H9 (cell line): ENCODE measurements at regions not wholly inside any gene's neighbourhood (a gene's known extent, or its start where the extent isn't known, plus 50 kb on each side); places are given as distances from the start of the nearest gene placed in this dataset.

ENCODE experiments used
- DNase-seq: peaks from one replicate; pipeline ENCODE4 v3.0.0-alpha.2; 2017
- H2AFZ ChIP-seq: one replicate; pipeline ENCODE4 v1.6.1; 2013; ENCODE audit warnings: mild to moderate bottlenecking, low read length, control low read depth, moderate library complexity
- H2AK5ac ChIP-seq: 2 replicates; pipeline ENCODE4 v1.6.1; 2013; ENCODE audit warnings: low read length, control low read depth, mixed read lengths; ENCODE audit not compliant: insufficient read length
- H2BK120ac ChIP-seq: one replicate; pipeline ENCODE4 v1.6.1; 2013; ENCODE audit warnings: low read depth, mild to moderate bottlenecking, low read length, control low read depth, inconsistent platforms; ENCODE audit not compliant: poor library complexity, severe bottlenecking
- H2BK12ac ChIP-seq: 2 replicates; pipeline ENCODE4 v1.6.1; 2013; ENCODE audit warnings: low read length, control low read depth, mixed read lengths, low read depth; ENCODE audit not compliant: insufficient read length
- H2BK15ac ChIP-seq: 2 replicates; pipeline ENCODE4 v1.6.1; 2013; ENCODE audit warnings: low read depth, low read length, control low read depth
- H2BK20ac ChIP-seq: one replicate; pipeline ENCODE4 v1.6.1; 2013; ENCODE audit warnings: low read depth, mild to moderate bottlenecking, low read length, control low read depth, inconsistent platforms; ENCODE audit not compliant: poor library complexity, severe bottlenecking
- H2BK5ac ChIP-seq: 2 replicates; pipeline ENCODE4 v1.6.1; 2013; ENCODE audit warnings: low read length, control low read depth, mixed read lengths; ENCODE audit not compliant: insufficient read length
- H3K14ac ChIP-seq: 2 replicates; pipeline ENCODE4 v1.6.1; 2013; ENCODE audit warnings: low read length, control low read depth; ENCODE audit not compliant: insufficient read depth
- H3K18ac ChIP-seq: 2 replicates; pipeline ENCODE4 v1.6.1; 2013; ENCODE audit warnings: low read depth, mild to moderate bottlenecking, mixed read lengths, low read length, control low read depth; ENCODE audit not compliant: insufficient read length
- H3K23ac ChIP-seq: 2 replicates; pipeline ENCODE4 v1.6.1; 2013; ENCODE audit warnings: low read length, control low read depth, mixed read lengths, low read depth; ENCODE audit not compliant: insufficient read length
- H3K23me2 ChIP-seq: 2 replicates; pipeline ENCODE4 v1.6.1; 2013; ENCODE audit warnings: low read depth, mild to moderate bottlenecking, mixed read lengths, low read length, control low read depth; ENCODE audit not compliant: insufficient read length, poor library complexity, severe bottlenecking
- H3K27ac ChIP-seq: 2 replicates; pipeline ENCODE4 v1.5.1; 2013; ENCODE audit warnings: low read length, control low read depth, mixed read lengths, low read depth; ENCODE audit not compliant: insufficient read length
- H3K27me3 ChIP-seq: 2 replicates; pipeline ENCODE4 v1.6.1; 2013; ENCODE audit warnings: low read length, control low read depth, inconsistent platforms; ENCODE audit not compliant: insufficient read depth
- H3K4ac ChIP-seq: 2 replicates; pipeline ENCODE4 v1.6.1; 2013; ENCODE audit warnings: low read depth, mild to moderate bottlenecking, control low read depth, inconsistent platforms, low read length, moderate library complexity
- H3K4me1 ChIP-seq: 2 replicates; pipeline ENCODE4 v1.6.1; 2013; ENCODE audit warnings: low read length, control low read depth, inconsistent platforms; ENCODE audit not compliant: insufficient read depth
- H3K4me2 ChIP-seq: 2 replicates; pipeline ENCODE4 v1.6.1; 2013; ENCODE audit warnings: low read length, control low read depth, mixed read lengths; ENCODE audit not compliant: insufficient read length, insufficient read depth
- H3K56ac ChIP-seq: 2 replicates; pipeline ENCODE4 v1.6.1; 2013; ENCODE audit warnings: low read depth, mild to moderate bottlenecking, mixed read lengths, low read length, control low read depth; ENCODE audit not compliant: insufficient read length
- H3K79me1 ChIP-seq: 2 replicates; pipeline ENCODE4 v1.6.1; 2013; ENCODE audit warnings: low read depth, mild to moderate bottlenecking, moderate library complexity, low read length, control low read depth, inconsistent platforms; ENCODE audit not compliant: insufficient read depth, poor library complexity, severe bottlenecking
- H3K79me2 ChIP-seq: 2 replicates; pipeline ENCODE4 v1.6.1; 2013; ENCODE audit warnings: low read length, control low read depth, inconsistent platforms; ENCODE audit not compliant: insufficient read depth
- H3K9ac ChIP-seq: 2 replicates; pipeline ENCODE4 v1.6.1; 2013; ENCODE audit warnings: low read length, control low read depth, mixed read lengths; ENCODE audit not compliant: insufficient read length; ENCODE audit errors: extremely low read depth
- H3K9me3 ChIP-seq: one replicate; pipeline ENCODE4 v1.6.1; 2013; ENCODE audit warnings: low read depth, low read length, inconsistent platforms; ENCODE audit not compliant: control insufficient read depth
- H3T11ph ChIP-seq: one replicate; pipeline ENCODE4 v1.6.1; 2013; ENCODE audit warnings: mild to moderate bottlenecking, low read length, control low read depth, inconsistent platforms
- H4K20me1 ChIP-seq: one replicate; pipeline ENCODE4 v1.6.1; 2013; ENCODE audit not compliant: control insufficient read depth, insufficient read length, insufficient read depth
- H4K5ac ChIP-seq: 2 replicates; pipeline ENCODE4 v1.6.1; 2013; ENCODE audit warnings: low read depth, mild to moderate bottlenecking, mixed read lengths, low read length, control low read depth; ENCODE audit not compliant: insufficient read length
- H4K8ac ChIP-seq: replicated peaks from 2 replicates; pipeline ENCODE4 v1.6.1; 2013; ENCODE audit warnings: low read length, control low read depth, mixed read lengths, low read depth; ENCODE audit not compliant: insufficient read length
- H4K91ac ChIP-seq: 2 replicates; pipeline ENCODE4 v1.6.1; 2013; ENCODE audit warnings: low read depth, mild to moderate bottlenecking, moderate library complexity, mixed read lengths, low read length, control low read depth; ENCODE audit not compliant: insufficient read length
- H3K27ac Mint-ChIP-seq, 3 experiments: 2 replicates in 2 of 3; 3 replicates in 1 of 3; pipeline ENCODE4 v1.8.0; 2020 to 2021; ENCODE audit warnings: mixed read lengths in 3 of 3, mild to moderate bottlenecking in 1 of 3, moderate library complexity in 1 of 3
- H3K27me3 Mint-ChIP-seq: 2 replicates; pipeline ENCODE4 v1.8.0; 2021; ENCODE audit warnings: low read depth, mild to moderate bottlenecking, moderate library complexity, mixed read lengths
- H3K36me3 Mint-ChIP-seq, 3 experiments: 2 replicates in 2 of 3; 3 replicates in 1 of 3; pipeline ENCODE4 v1.8.0; 2020 to 2021; ENCODE audit warnings: low read depth in 3 of 3, mixed read lengths in 3 of 3; ENCODE audit not compliant: insufficient read depth in 1 of 3
- H3K4me1 Mint-ChIP-seq, 2 experiments: 2 replicates each; pipeline ENCODE4 v1.8.0; 2020; ENCODE audit warnings: mixed read lengths in 2 of 2
- H3K4me3 Mint-ChIP-seq, 2 experiments: 2 replicates in 1 of 2; 3 replicates in 1 of 2; pipeline ENCODE4 v1.8.0; 2020 to 2021; ENCODE audit warnings: mild to moderate bottlenecking in 2 of 2, mixed read lengths in 2 of 2, moderate library complexity in 1 of 2
- H3K9me3 Mint-ChIP-seq, 2 experiments: 2 replicates in 1 of 2; 3 replicates in 1 of 2; pipeline ENCODE4 v1.8.0; 2020; ENCODE audit warnings: mild to moderate bottlenecking in 2 of 2, mixed read lengths in 2 of 2, moderate library complexity in 1 of 2
- CTCF ChIP-seq: fragments of 200-600 bp; sonication (generic); conservative IDR thresholded peaks from 3 replicates; pipeline ENCODE4 v1.8.0; 2021; ENCODE audit warnings: antibody characterized with exemption, mild to moderate bottlenecking
- WGBS: extraction: QIAGEN DNeasy Blood & Tissue Kit; methylation state at CpG from one replicate; pipeline ENCODE4 v1.1.7; 2013; ENCODE audit warnings: missing lambda C conversion rate, low lambda C conversion rate, mixed read lengths; ENCODE audit not compliant: insufficient read length; ENCODE audit errors: extremely low coverage; 5-methylcytosine and 5-hydroxymethylcytosine counted together

DNA sequence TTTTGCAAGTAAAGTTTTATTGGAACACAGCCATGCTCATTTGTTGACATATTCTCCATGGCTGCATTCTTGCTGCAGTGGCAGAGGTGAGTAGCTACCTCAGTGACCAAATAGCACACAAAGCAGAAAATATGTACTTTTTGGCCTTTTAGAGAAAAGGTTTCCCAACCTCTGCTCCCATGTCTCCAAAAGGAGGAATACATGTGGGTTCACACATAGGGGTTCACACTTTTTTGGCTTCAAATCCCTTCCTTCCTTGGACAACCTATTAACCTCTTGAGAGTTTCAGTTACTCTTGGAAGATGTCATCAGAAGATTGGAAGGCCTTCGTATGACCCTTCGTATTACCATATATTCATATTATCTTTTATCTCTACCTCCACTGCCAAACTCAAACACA is 285.1 kb upstream of the TUT7 start:
- H3K14ac ChIP-seq: no peak overlapping the region
- no peak overlapping the region for H3K56ac ChIP-seq
- no peaks in the 10 kb centered on the region for H3K27me3 ChIP-seq
- Mint-ChIP-seq H3K9me3 (peaks cover 3 to 6% of the 10 kb centered on the region in 2 experiments; a peak in 2 of 5 replicates), H3K4me1 (peaks cover 19 to 26% of the 10 kb centered on the region in 2 experiments), H3K4me3 (no peak overlapping the region; a peak in 1 of 5 replicates), H3K27ac (no peak overlapping the region), H3K27me3 (peaks cover 1% of the 10 kb centered on the region), H3K36me3 (no peaks in the 10 kb centered on the region; a peak in 2 of 7 replicates)
- no peak overlapping the region for H2BK120ac ChIP-seq
- H2BK15ac ChIP-seq: no peak overlapping the region
- H3K27ac ChIP-seq: no peak overlapping the region
- no peaks in the 10 kb centered on the region for H3K9me3 ChIP-seq
- peaks cover 3% of the 10 kb centered on the region; the same call in 1 of the 2 replicates for H3K4me1 ChIP-seq
- H3K4ac ChIP-seq: no peak overlapping the region
- H3K4me2 ChIP-seq: no peak overlapping the region
- H4K5ac ChIP-seq: no peak overlapping the region
- no peak overlapping the region for H3K18ac ChIP-seq
- no peak overlapping the region for H3T11ph ChIP-seq
- H3K9ac ChIP-seq: no peak overlapping the region
- no peak overlapping the region for H2AFZ ChIP-seq
- no peak overlapping the region for H2AK5ac ChIP-seq
- H4K20me1 ChIP-seq: no peaks in the 10 kb centered on the region
- no peaks in the 10 kb centered on the region for H3K23me2 ChIP-seq
- no peak overlapping the region for H2BK20ac ChIP-seq
- no peak overlapping the region for H4K91ac ChIP-seq
- H2BK12ac ChIP-seq: no peak overlapping the region
- no peak overlapping the region for H2BK5ac ChIP-seq
- WGBS: no CpG with 5 or more reads among the region's 2 CpGs
- no peak for DNase-seq
- TF ChIP-seq CTCF: no peak
- H3K23ac ChIP-seq: no peak overlapping the region
- H4K8ac ChIP-seq: no peak overlapping the region
- H3K79me2 ChIP-seq: no peaks in the 10 kb centered on the region
- H3K79me1 ChIP-seq: no peaks in the 10 kb centered on the region
